ENCODE measurements at regions not wholly inside any gene's neighbourhood (a gene's known extent, or its start where the extent isn't known, plus 50 kb on each side); places are given as distances from the start of the nearest gene placed in this dataset.

DNA sequence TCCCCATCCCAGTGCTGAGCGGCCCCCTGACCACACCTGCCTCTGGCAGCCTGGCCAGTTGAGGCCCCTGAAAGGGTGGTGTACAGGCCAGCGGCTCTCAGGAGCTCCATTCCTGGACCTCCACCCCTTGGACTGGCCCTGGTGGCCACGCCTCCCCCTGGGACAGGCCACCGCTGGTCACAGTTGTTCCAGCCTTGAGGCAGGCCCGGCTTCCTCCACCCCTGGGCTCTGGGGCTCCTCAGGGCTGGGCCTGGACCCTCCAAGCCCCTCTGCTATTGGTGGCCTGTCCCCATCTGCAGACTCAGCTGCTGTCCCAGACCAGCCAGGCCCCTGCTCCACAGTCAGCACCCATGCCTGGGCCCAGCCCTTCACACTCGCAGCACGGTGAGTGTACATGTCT lies 93.2 kb upstream of the NKX1-1 start:
- Histone ChIP-seq H3K4me3 (ENCODE audit: low read depth, low read length, poor library complexity, severe bottlenecking) (no peak overlapping the region), H3K36me3 (ENCODE audit: insufficient read depth, low read length) (no peaks in the 10 kb centered on the region), H3K9me3 (ENCODE audit: low read length) (no peaks in the 10 kb centered on the region), H3K9ac (ENCODE audit: low read length) (no peak overlapping the region), H3K27me3 (ENCODE audit: insufficient read depth, low read length) (no peaks in the 10 kb centered on the region), H2AFZ (ENCODE audit: low read length) (no peak overlapping the region), H3F3A (ENCODE audit: insufficient read depth, low read length) (no peaks in the 10 kb centered on the region), H3K9me2 (ENCODE audit: low read depth, low read length) (no peaks in the 10 kb centered on the region), H3K27ac (ENCODE audit: low read depth, low read length, poor library complexity, severe bottlenecking) (no peak overlapping the region), H3K79me2 (ENCODE audit: insufficient read depth, low read length) (no peaks in the 10 kb centered on the region), H4K20me1 (ENCODE audit: insufficient read depth, low read length) (no peaks in the 10 kb centered on the region), H3K4me2 (ENCODE audit: low read length) (no peak overlapping the region), H3K4me1 (ENCODE audit: insufficient read depth, low read length, severe bottlenecking) (no peaks in the 10 kb centered on the region)
- TF ChIP-seq EZH2 (IDR thresholded peaks at IDR 0.05; ENCODE audit: borderline replicate concordance, low read length), result no peak
- TF ChIP-seq, protein P1, sequence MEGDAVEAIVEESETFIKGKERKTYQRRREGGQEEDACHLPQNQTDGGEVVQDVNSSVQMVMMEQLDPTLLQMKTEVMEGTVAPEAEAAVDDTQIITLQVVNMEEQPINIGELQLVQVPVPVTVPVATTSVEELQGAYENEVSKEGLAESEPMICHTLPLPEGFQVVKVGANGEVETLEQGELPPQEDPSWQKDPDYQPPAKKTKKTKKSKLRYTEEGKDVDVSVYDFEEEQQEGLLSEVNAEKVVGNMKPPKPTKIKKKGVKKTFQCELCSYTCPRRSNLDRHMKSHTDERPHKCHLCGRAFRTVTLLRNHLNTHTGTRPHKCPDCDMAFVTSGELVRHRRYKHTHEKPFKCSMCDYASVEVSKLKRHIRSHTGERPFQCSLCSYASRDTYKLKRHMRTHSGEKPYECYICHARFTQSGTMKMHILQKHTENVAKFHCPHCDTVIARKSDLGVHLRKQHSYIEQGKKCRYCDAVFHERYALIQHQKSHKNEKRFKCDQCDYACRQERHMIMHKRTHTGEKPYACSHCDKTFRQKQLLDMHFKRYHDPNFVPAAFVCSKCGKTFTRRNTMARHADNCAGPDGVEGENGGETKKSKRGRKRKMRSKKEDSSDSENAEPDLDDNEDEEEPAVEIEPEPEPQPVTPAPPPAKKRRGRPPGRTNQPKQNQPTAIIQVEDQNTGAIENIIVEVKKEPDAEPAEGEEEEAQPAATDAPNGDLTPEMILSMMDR (IDR thresholded peaks at IDR 0.05; ENCODE audit: low read length), result no peak

DNA sequence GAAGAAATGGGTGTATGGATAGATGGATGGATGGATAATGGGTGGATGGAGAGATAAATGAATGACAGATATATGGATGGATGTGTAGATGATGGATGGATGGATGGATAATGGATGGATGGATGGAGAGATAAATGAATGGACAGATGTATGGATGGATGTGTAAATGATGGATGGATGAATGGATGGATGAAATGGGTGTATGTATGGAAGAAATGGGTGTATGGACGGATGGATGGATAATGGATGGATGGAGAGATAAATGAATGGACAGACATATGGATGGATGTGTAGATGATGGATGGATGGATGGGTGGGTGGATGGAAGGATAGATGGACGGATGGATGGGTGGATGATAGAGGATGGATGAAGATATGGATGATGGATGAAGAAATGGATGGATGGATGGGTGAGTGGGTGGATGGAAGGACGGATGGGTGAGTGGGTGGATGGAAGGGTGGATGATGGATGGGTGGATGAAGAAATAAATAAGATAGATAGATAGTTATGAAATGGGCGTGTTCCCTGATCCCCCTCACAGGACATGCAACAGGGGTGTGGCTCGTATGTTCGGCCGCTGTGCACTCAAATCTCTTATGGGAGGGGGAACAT lies 91.1 kb upstream of the NKX1-1 start:
- H2AFZ ChIP-seq (ENCODE audit: low read length), result no peak overlapping the region
- no peak for TF ChIP-seq EZH2 (IDR thresholded peaks at IDR 0.05; ENCODE audit: borderline replicate concordance, low read length)
- TF ChIP-seq, protein P1 (IDR thresholded peaks at IDR 0.05; ENCODE audit: low read length), result no peak
- no peaks in the 10 kb centered on the region for H3K27me3 ChIP-seq (ENCODE audit: insufficient read depth, low read length)
- H4K20me1 ChIP-seq (ENCODE audit: insufficient read depth, low read length), result no peaks in the 10 kb centered on the region
- H3K36me3 ChIP-seq (ENCODE audit: insufficient read depth, low read length), result no peaks in the 10 kb centered on the region
- no peaks in the 10 kb centered on the region for H3K9me3 ChIP-seq (ENCODE audit: low read length)
- H3K9ac ChIP-seq (ENCODE audit: low read length), result no peak overlapping the region
- no peak overlapping the region for H3K4me3 ChIP-seq (ENCODE audit: low read depth, low read length, poor library complexity, severe bottlenecking)
- no peak overlapping the region for H3K4me2 ChIP-seq (ENCODE audit: low read length)
- H3K9me2 ChIP-seq (ENCODE audit: low read depth, low read length), result no peaks in the 10 kb centered on the region
- no peak overlapping the region for H3K27ac ChIP-seq (ENCODE audit: low read depth, low read length, poor library complexity, severe bottlenecking)
- H3K4me1 ChIP-seq (ENCODE audit: insufficient read depth, low read length, severe bottlenecking), result no peaks in the 10 kb centered on the region
- no peaks in the 10 kb centered on the region for H3K79me2 ChIP-seq (ENCODE audit: insufficient read depth, low read length)
- no peaks in the 10 kb centered on the region for H3F3A ChIP-seq (ENCODE audit: insufficient read depth, low read length)

DNA sequence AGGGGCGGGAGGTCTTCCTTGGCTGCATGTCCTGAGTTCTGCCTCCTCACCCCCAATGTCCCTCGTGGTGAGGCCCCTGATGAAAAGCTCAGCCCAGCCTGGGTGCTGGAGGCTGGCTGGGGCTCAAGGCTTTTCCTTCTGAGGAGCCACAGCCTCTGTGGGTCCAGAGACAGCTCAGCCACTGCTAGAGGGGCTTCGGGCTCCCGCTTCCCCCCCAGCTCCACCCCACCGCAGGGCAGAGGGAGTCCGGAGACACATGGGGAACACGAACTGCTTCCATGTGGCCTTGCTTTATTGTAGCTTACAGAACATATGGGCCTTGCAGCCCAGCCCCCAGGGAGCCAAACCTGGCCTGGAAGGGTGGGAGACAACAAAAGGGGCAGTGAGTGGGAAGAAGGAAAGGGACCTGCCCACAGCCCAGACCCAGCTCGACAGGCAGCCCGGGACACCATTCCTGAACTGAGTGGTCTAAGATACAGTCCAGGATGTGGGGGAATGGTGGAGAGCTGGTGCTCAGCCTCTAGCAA lies 89.9 kb upstream of the NKX1-1 start:
- no peaks in the 10 kb centered on the region for H3F3A ChIP-seq (ENCODE audit: insufficient read depth, low read length)
- no peaks in the 10 kb centered on the region for H3K27me3 ChIP-seq (ENCODE audit: insufficient read depth, low read length)
- H3K4me1 ChIP-seq (ENCODE audit: insufficient read depth, low read length, severe bottlenecking), result no peaks in the 10 kb centered on the region
- no peak overlapping the region for H3K4me2 ChIP-seq (ENCODE audit: low read length)
- H3K4me3 ChIP-seq (ENCODE audit: low read depth, low read length, poor library complexity, severe bottlenecking), result no peak overlapping the region
- no peaks in the 10 kb centered on the region for H3K36me3 ChIP-seq (ENCODE audit: insufficient read depth, low read length)
- no peaks in the 10 kb centered on the region for H4K20me1 ChIP-seq (ENCODE audit: insufficient read depth, low read length)
- H3K9me2 ChIP-seq (ENCODE audit: low read depth, low read length), result no peaks in the 10 kb centered on the region
- no peak overlapping the region for H3K9ac ChIP-seq (ENCODE audit: low read length)
- no peak for TF ChIP-seq EZH2 (IDR thresholded peaks at IDR 0.05; ENCODE audit: borderline replicate concordance, low read length)
- TF ChIP-seq, protein P1 (IDR thresholded peaks at IDR 0.05; ENCODE audit: low read length), result no peak
- H2AFZ ChIP-seq (ENCODE audit: low read length), result no peak overlapping the region
- no peak overlapping the region for H3K27ac ChIP-seq (ENCODE audit: low read depth, low read length, poor library complexity, severe bottlenecking)
- H3K79me2 ChIP-seq (ENCODE audit: insufficient read depth, low read length), result no peaks in the 10 kb centered on the region
- no peaks in the 10 kb centered on the region for H3K9me3 ChIP-seq (ENCODE audit: low read length)
